ENCODE measurements at regions not wholly inside any gene's neighbourhood (a gene's known extent, or its start where the extent isn't known, plus 50 kb on each side); places are given as distances from the start of the nearest gene placed in this dataset.

DNA sequence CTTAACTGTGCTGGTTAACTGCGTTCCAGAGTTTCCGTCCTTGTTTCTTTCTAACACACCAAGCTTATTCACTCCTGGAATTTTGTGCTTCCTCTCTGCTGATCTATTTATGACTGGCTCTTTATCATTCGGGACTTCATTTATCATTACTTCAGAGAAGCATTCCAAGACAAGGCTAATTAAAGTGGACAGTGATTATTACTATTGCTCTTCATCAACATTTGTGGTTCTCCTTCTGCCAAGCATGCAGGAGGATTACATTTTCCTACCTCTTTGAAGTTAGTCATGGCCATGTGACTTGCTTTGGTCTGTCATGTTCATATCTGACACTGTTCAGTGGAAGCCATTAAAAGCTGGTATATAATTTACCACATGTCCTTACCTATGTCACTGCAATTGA, 172.4 kb upstream of the AGR3 start:
- TF ChIP-seq, protein P1, sequence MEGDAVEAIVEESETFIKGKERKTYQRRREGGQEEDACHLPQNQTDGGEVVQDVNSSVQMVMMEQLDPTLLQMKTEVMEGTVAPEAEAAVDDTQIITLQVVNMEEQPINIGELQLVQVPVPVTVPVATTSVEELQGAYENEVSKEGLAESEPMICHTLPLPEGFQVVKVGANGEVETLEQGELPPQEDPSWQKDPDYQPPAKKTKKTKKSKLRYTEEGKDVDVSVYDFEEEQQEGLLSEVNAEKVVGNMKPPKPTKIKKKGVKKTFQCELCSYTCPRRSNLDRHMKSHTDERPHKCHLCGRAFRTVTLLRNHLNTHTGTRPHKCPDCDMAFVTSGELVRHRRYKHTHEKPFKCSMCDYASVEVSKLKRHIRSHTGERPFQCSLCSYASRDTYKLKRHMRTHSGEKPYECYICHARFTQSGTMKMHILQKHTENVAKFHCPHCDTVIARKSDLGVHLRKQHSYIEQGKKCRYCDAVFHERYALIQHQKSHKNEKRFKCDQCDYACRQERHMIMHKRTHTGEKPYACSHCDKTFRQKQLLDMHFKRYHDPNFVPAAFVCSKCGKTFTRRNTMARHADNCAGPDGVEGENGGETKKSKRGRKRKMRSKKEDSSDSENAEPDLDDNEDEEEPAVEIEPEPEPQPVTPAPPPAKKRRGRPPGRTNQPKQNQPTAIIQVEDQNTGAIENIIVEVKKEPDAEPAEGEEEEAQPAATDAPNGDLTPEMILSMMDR (conservative IDR thresholded peaks at IDR 0.05 in 1 of 2, IDR thresholded peaks at IDR 0.05 in 1 of 2; ENCODE audit: extremely low read depth in 1 of 2, insufficient read depth in 1 of 2, low read depth in 1 of 2, low read length in 2 of 2), result no peak
- no peak for TF ChIP-seq EZH2 (IDR thresholded peaks at IDR 0.05; ENCODE audit: borderline replicate concordance, low read length)
